H9 (cell line): ENCODE measurements at regions not wholly inside any gene's neighbourhood (a gene's known extent, or its start where the extent isn't known, plus 50 kb on each side); places are given as distances from the start of the nearest gene placed in this dataset.

Source experiments
- DNase-seq: peaks from one replicate; pipeline ENCODE4 v3.0.0-alpha.2; 2017
- H2AFZ ChIP-seq: one replicate; pipeline ENCODE4 v1.6.1; 2013; ENCODE audit warnings: mild to moderate bottlenecking, low read length, control low read depth, moderate library complexity
- H2AK5ac ChIP-seq: 2 replicates; pipeline ENCODE4 v1.6.1; 2013; ENCODE audit warnings: low read length, control low read depth, mixed read lengths; ENCODE audit not compliant: insufficient read length
- H2BK120ac ChIP-seq: one replicate; pipeline ENCODE4 v1.6.1; 2013; ENCODE audit warnings: low read depth, mild to moderate bottlenecking, low read length, control low read depth, inconsistent platforms; ENCODE audit not compliant: poor library complexity, severe bottlenecking
- H2BK12ac ChIP-seq: 2 replicates; pipeline ENCODE4 v1.6.1; 2013; ENCODE audit warnings: low read length, control low read depth, mixed read lengths, low read depth; ENCODE audit not compliant: insufficient read length
- H2BK15ac ChIP-seq: 2 replicates; pipeline ENCODE4 v1.6.1; 2013; ENCODE audit warnings: low read depth, low read length, control low read depth
- H2BK20ac ChIP-seq: one replicate; pipeline ENCODE4 v1.6.1; 2013; ENCODE audit warnings: low read depth, mild to moderate bottlenecking, low read length, control low read depth, inconsistent platforms; ENCODE audit not compliant: poor library complexity, severe bottlenecking
- H2BK5ac ChIP-seq: 2 replicates; pipeline ENCODE4 v1.6.1; 2013; ENCODE audit warnings: low read length, control low read depth, mixed read lengths; ENCODE audit not compliant: insufficient read length
- H3K14ac ChIP-seq: 2 replicates; pipeline ENCODE4 v1.6.1; 2013; ENCODE audit warnings: low read length, control low read depth; ENCODE audit not compliant: insufficient read depth
- H3K18ac ChIP-seq: 2 replicates; pipeline ENCODE4 v1.6.1; 2013; ENCODE audit warnings: low read depth, mild to moderate bottlenecking, mixed read lengths, low read length, control low read depth; ENCODE audit not compliant: insufficient read length
- H3K23ac ChIP-seq: 2 replicates; pipeline ENCODE4 v1.6.1; 2013; ENCODE audit warnings: low read length, control low read depth, mixed read lengths, low read depth; ENCODE audit not compliant: insufficient read length
- H3K23me2 ChIP-seq: 2 replicates; pipeline ENCODE4 v1.6.1; 2013; ENCODE audit warnings: low read depth, mild to moderate bottlenecking, mixed read lengths, low read length, control low read depth; ENCODE audit not compliant: insufficient read length, poor library complexity, severe bottlenecking
- H3K27ac ChIP-seq: 2 replicates; pipeline ENCODE4 v1.5.1; 2013; ENCODE audit warnings: low read length, control low read depth, mixed read lengths, low read depth; ENCODE audit not compliant: insufficient read length
- H3K27me3 ChIP-seq: 2 replicates; pipeline ENCODE4 v1.6.1; 2013; ENCODE audit warnings: low read length, control low read depth, inconsistent platforms; ENCODE audit not compliant: insufficient read depth
- H3K4ac ChIP-seq: 2 replicates; pipeline ENCODE4 v1.6.1; 2013; ENCODE audit warnings: low read depth, mild to moderate bottlenecking, control low read depth, inconsistent platforms, low read length, moderate library complexity
- H3K4me1 ChIP-seq: 2 replicates; pipeline ENCODE4 v1.6.1; 2013; ENCODE audit warnings: low read length, control low read depth, inconsistent platforms; ENCODE audit not compliant: insufficient read depth
- H3K4me2 ChIP-seq: 2 replicates; pipeline ENCODE4 v1.6.1; 2013; ENCODE audit warnings: low read length, control low read depth, mixed read lengths; ENCODE audit not compliant: insufficient read length, insufficient read depth
- H3K56ac ChIP-seq: 2 replicates; pipeline ENCODE4 v1.6.1; 2013; ENCODE audit warnings: low read depth, mild to moderate bottlenecking, mixed read lengths, low read length, control low read depth; ENCODE audit not compliant: insufficient read length
- H3K79me1 ChIP-seq: 2 replicates; pipeline ENCODE4 v1.6.1; 2013; ENCODE audit warnings: low read depth, mild to moderate bottlenecking, moderate library complexity, low read length, control low read depth, inconsistent platforms; ENCODE audit not compliant: insufficient read depth, poor library complexity, severe bottlenecking
- H3K79me2 ChIP-seq: 2 replicates; pipeline ENCODE4 v1.6.1; 2013; ENCODE audit warnings: low read length, control low read depth, inconsistent platforms; ENCODE audit not compliant: insufficient read depth
- H3K9ac ChIP-seq: 2 replicates; pipeline ENCODE4 v1.6.1; 2013; ENCODE audit warnings: low read length, control low read depth, mixed read lengths; ENCODE audit not compliant: insufficient read length; ENCODE audit errors: extremely low read depth
- H3K9me3 ChIP-seq: one replicate; pipeline ENCODE4 v1.6.1; 2013; ENCODE audit warnings: low read depth, low read length, inconsistent platforms; ENCODE audit not compliant: control insufficient read depth
- H3T11ph ChIP-seq: one replicate; pipeline ENCODE4 v1.6.1; 2013; ENCODE audit warnings: mild to moderate bottlenecking, low read length, control low read depth, inconsistent platforms
- H4K20me1 ChIP-seq: one replicate; pipeline ENCODE4 v1.6.1; 2013; ENCODE audit not compliant: control insufficient read depth, insufficient read length, insufficient read depth
- H4K5ac ChIP-seq: 2 replicates; pipeline ENCODE4 v1.6.1; 2013; ENCODE audit warnings: low read depth, mild to moderate bottlenecking, mixed read lengths, low read length, control low read depth; ENCODE audit not compliant: insufficient read length
- H4K8ac ChIP-seq: replicated peaks from 2 replicates; pipeline ENCODE4 v1.6.1; 2013; ENCODE audit warnings: low read length, control low read depth, mixed read lengths, low read depth; ENCODE audit not compliant: insufficient read length
- H4K91ac ChIP-seq: 2 replicates; pipeline ENCODE4 v1.6.1; 2013; ENCODE audit warnings: low read depth, mild to moderate bottlenecking, moderate library complexity, mixed read lengths, low read length, control low read depth; ENCODE audit not compliant: insufficient read length
- H3K27ac Mint-ChIP-seq, 3 experiments: 2 replicates in 2 of 3; 3 replicates in 1 of 3; pipeline ENCODE4 v1.8.0; 2020 to 2021; ENCODE audit warnings: mixed read lengths in 3 of 3, mild to moderate bottlenecking in 1 of 3, moderate library complexity in 1 of 3
- H3K27me3 Mint-ChIP-seq: 2 replicates; pipeline ENCODE4 v1.8.0; 2021; ENCODE audit warnings: low read depth, mild to moderate bottlenecking, moderate library complexity, mixed read lengths
- H3K36me3 Mint-ChIP-seq, 3 experiments: 2 replicates in 2 of 3; 3 replicates in 1 of 3; pipeline ENCODE4 v1.8.0; 2020 to 2021; ENCODE audit warnings: low read depth in 3 of 3, mixed read lengths in 3 of 3; ENCODE audit not compliant: insufficient read depth in 1 of 3
- H3K4me1 Mint-ChIP-seq, 2 experiments: 2 replicates each; pipeline ENCODE4 v1.8.0; 2020; ENCODE audit warnings: mixed read lengths in 2 of 2
- H3K4me3 Mint-ChIP-seq, 2 experiments: 2 replicates in 1 of 2; 3 replicates in 1 of 2; pipeline ENCODE4 v1.8.0; 2020 to 2021; ENCODE audit warnings: mild to moderate bottlenecking in 2 of 2, mixed read lengths in 2 of 2, moderate library complexity in 1 of 2
- H3K9me3 Mint-ChIP-seq, 2 experiments: 2 replicates in 1 of 2; 3 replicates in 1 of 2; pipeline ENCODE4 v1.8.0; 2020; ENCODE audit warnings: mild to moderate bottlenecking in 2 of 2, mixed read lengths in 2 of 2, moderate library complexity in 1 of 2
- TF ChIP-seq, protein P1 (sequence below): fragments of 200-600 bp; sonication (generic); conservative IDR thresholded peaks from 3 replicates; pipeline ENCODE4 v1.8.0; 2021; ENCODE audit warnings: antibody characterized with exemption, mild to moderate bottlenecking

DNA sequence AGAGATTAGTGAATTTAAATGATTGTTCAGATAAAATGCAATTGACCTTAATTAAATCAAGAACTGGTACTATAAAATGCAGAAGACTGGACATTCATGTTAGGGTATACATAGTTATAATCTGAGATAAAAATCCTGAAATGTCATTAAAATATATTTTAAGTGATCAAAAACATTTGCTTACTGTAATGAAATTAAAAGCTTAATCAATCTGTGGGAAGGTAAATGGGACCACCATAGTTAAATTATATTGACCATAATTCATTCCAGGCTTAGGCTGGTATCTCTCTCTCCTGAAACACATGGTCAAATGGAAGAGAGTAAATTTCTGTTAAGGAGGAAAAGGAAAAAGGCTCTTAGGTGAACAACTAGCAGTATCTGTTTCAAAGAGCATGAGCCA lies 474.4 kb downstream of the C4orf33 start:
- Mint-ChIP-seq H3K4me1 (peaks cover 19% of the 10 kb centered on the region in 2 experiments), H3K27ac (no peak overlapping the region), H3K36me3 (no peaks in the 10 kb centered on the region; a peak in 1 of 7 replicates), H3K9me3 (peaks cover 0 to 4% of the 10 kb centered on the region in 2 experiments; a peak in 2 of 5 replicates), H3K27me3 (no peaks in the 10 kb centered on the region), H3K4me3 (no peak overlapping the region)
- H3K14ac ChIP-seq, result no peak overlapping the region
- no peak overlapping the region for H2BK5ac ChIP-seq
- H3K56ac ChIP-seq, result no peak overlapping the region
- H3K9me3 ChIP-seq, result no peaks in the 10 kb centered on the region
- no peaks in the 10 kb centered on the region for H4K20me1 ChIP-seq
- H3K79me1 ChIP-seq, result no peaks in the 10 kb centered on the region
- H3K23ac ChIP-seq, result no peak overlapping the region
- no peak overlapping the region for H2BK15ac ChIP-seq
- no peaks in the 10 kb centered on the region for H3K4me1 ChIP-seq
- no peaks in the 10 kb centered on the region for H3K23me2 ChIP-seq
- no peak overlapping the region for H4K8ac ChIP-seq
- no peaks in the 10 kb centered on the region for H3K79me2 ChIP-seq
- H3K27me3 ChIP-seq, result no peaks in the 10 kb centered on the region
- H4K5ac ChIP-seq, result no peak overlapping the region
- DNase-seq, result no peak
- no peak overlapping the region for H2BK12ac ChIP-seq
- no peak overlapping the region for H3K4ac ChIP-seq
- H3T11ph ChIP-seq, result no peak overlapping the region
- TF ChIP-seq, protein P1, sequence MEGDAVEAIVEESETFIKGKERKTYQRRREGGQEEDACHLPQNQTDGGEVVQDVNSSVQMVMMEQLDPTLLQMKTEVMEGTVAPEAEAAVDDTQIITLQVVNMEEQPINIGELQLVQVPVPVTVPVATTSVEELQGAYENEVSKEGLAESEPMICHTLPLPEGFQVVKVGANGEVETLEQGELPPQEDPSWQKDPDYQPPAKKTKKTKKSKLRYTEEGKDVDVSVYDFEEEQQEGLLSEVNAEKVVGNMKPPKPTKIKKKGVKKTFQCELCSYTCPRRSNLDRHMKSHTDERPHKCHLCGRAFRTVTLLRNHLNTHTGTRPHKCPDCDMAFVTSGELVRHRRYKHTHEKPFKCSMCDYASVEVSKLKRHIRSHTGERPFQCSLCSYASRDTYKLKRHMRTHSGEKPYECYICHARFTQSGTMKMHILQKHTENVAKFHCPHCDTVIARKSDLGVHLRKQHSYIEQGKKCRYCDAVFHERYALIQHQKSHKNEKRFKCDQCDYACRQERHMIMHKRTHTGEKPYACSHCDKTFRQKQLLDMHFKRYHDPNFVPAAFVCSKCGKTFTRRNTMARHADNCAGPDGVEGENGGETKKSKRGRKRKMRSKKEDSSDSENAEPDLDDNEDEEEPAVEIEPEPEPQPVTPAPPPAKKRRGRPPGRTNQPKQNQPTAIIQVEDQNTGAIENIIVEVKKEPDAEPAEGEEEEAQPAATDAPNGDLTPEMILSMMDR, result no peak
- no peak overlapping the region for H3K18ac ChIP-seq
- no peak overlapping the region for H4K91ac ChIP-seq
- H3K27ac ChIP-seq, result no peak overlapping the region
- no peak overlapping the region for H2AK5ac ChIP-seq
- H2BK120ac ChIP-seq, result no peak overlapping the region
- H3K9ac ChIP-seq, result no peak overlapping the region
- H3K4me2 ChIP-seq, result no peak overlapping the region
- H2BK20ac ChIP-seq, result no peak overlapping the region
- H2AFZ ChIP-seq, result no peak overlapping the region
